Lower leg skin (tissue), 4 donors: ENCODE measurements at regions not wholly inside any gene's neighbourhood (a gene's known extent, or its start where the extent isn't known, plus 50 kb on each side); places are given as distances from the start of the nearest gene placed in this dataset.

Source experiments
- DNase-seq, 2 donors: peaks; one replicate each; pipeline ENCODE4 v3.0.0-alpha.2; 2019; ENCODE audit warnings: low spot score in 2 of 2
- H3K4me3 ChIP-seq: fragments of 200-600 bp; sonication (generic); 2 replicates; pipeline ENCODE4 v1.5.1; 2017; ENCODE audit warnings: mild to moderate bottlenecking, low read depth; ENCODE audit not compliant: poor library complexity, severe bottlenecking
- POLR2A ChIP-seq, 2 donors: fragments of 450-650 bp; IDR thresholded peaks; one replicate each; pipeline ENCODE4 v1.6.1; 2016 to 2017; ENCODE audit warnings: antibody characterized with exemption in 2 of 2, mild to moderate bottlenecking in 1 of 2, moderate library complexity in 1 of 2
- WGBS, 2 donors: methylation state at CpG; one replicate each; pipeline ENCODE4 v1.1.5; 2018; 5-methylcytosine and 5-hydroxymethylcytosine counted together
- intact Hi-C: fragments of 100-400 bp; cut with DNase I; formaldehyde crosslinking; loops from one replicate; pipeline ENCODE4 v1.15.0; 2023; ENCODE audit warnings: low total_unique reads
- TF ChIP-seq, protein P1 (sequence below), 3 donors: fragments of 450-650 bp; IDR thresholded peaks; one replicate each; pipeline ENCODE4 v1.5.1; 2016; ENCODE audit warnings: antibody characterized with exemption in 3 of 3, mild to moderate bottlenecking in 3 of 3, moderate library complexity in 2 of 3

DNA sequence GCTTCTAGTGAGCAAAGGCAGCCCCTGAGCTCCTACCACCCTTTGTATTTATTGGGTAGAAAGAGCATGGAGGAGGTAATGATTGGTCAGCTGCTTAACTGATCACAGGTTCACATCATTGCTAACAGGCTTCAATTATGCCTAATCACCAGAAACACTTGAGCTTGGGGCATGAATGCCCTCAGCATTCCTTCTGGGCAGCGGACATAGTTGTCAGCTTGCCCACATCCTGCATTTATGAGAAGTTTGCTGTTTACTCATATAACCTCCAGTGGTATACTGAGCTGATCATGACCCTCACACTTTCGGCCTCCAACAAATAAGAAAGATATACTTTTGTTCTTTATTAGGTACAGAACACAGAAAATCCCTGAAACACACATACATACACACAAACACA, 140.3 kb upstream of the ODAD2 start:
- intact Hi-C loops, result no loop called here
- H3K4me3 ChIP-seq, result no peak overlapping the region
- DNase-seq, result no peak
- 94 to 98% methylated on average over 2 of the region's 2 CpGs for WGBS, 2 donors
- no peak for TF ChIP-seq POLR2A (IDR thresholded peaks at IDR 0.05)
- TF ChIP-seq, protein P1, sequence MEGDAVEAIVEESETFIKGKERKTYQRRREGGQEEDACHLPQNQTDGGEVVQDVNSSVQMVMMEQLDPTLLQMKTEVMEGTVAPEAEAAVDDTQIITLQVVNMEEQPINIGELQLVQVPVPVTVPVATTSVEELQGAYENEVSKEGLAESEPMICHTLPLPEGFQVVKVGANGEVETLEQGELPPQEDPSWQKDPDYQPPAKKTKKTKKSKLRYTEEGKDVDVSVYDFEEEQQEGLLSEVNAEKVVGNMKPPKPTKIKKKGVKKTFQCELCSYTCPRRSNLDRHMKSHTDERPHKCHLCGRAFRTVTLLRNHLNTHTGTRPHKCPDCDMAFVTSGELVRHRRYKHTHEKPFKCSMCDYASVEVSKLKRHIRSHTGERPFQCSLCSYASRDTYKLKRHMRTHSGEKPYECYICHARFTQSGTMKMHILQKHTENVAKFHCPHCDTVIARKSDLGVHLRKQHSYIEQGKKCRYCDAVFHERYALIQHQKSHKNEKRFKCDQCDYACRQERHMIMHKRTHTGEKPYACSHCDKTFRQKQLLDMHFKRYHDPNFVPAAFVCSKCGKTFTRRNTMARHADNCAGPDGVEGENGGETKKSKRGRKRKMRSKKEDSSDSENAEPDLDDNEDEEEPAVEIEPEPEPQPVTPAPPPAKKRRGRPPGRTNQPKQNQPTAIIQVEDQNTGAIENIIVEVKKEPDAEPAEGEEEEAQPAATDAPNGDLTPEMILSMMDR (IDR thresholded peaks at IDR 0.05), result no peak

DNA sequence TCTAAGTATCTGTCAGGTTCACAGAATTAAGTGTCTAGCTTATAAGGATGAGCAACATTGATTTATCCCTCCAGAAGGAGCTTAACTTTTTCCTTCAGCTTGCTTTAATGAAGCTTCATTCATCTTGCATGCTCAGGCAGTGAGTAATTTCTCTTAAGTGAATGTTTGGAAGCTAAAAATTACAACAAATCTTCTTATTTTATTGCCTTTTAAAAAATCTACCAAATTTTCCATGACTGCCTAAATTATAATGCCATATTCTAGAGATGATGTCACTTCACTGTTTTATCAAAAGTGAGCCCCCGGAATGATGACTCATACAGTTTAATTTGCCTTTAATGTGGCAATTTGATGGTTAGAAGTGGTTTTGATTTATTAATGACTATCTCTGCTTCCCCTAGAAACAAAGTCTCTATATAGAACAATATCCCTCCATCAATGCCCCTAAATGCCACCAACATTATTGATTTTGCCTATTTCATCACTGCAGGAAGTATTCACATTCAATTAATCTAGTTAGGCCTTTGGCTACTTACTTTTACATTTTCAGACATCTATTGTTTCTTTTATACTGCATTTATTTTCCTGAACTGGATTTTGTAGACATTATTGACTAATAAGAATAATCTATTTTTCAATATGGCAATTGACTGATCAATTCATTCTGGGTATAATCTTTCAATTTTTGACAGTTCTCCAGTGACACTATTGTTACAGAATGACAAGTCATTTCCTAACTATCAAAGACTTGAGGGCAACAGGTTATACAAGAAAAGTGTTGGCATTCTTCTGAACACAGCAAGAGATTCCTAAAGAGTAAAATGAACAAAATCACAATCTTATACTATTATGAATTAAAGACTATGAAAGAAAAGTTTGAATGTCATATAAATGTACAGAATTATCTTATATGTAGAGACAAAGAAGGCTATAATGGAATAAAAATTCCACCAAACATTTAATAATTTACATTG, 139.3 kb upstream of the ODAD2 start:
- DNase-seq, result no peak
- 55 to 57% methylated on average over 1 of the region's 1 CpG for WGBS, 2 donors
- intact Hi-C loops, result no loop called here
- TF ChIP-seq POLR2A (IDR thresholded peaks at IDR 0.05), result no peak
- TF ChIP-seq, protein P1 (IDR thresholded peaks at IDR 0.05), result no peak
- H3K4me3 ChIP-seq, result no peak overlapping the region

DNA sequence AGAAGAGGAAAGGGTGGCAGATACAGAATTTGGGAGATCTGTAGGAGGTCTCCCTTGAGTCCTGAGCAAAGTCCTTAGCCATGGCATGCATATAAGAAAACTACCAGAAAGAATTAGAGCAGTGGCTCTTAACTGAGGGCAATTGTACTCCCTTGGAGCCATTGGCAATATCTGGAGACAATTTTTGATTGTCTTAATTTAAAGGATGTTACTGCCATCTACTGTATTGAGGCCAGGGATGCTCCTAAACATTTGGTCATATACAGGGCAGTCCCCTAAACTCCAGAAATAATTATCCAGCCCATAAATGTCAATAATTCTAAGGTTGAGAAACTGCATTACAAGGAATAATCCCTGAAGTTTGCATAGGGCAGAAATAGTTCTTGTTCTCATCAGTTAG, 136.4 kb upstream of the ODAD2 start:
- DNase-seq, result no peak
- H3K4me3 ChIP-seq, result no peak overlapping the region
- intact Hi-C loops, result no loop called here
- TF ChIP-seq, protein P1 (IDR thresholded peaks at IDR 0.05), result no peak
- TF ChIP-seq POLR2A (IDR thresholded peaks at IDR 0.05), result no peak

DNA sequence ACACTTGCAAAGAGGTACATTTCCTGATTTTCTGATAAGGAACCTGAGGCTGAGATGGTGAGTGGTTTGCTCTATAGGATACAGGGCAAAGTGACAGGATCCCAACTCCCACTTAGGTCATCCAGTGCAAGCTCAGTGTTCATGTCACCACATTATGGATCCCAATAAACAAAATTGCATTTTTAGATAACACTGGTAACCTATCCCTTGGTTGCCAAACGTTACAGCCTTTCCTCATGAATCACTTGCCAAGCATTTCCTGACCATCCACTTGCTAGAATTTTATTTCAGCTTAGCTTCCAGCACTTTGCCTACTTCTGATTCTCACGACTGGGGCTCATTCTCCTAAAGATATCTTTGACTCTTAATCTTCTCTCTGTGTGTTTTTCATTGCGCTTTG, 131.4 kb upstream of the ODAD2 start:
- no peak for DNase-seq
- TF ChIP-seq, protein P1 (IDR thresholded peaks at IDR 0.05), result no peak
- no peak for TF ChIP-seq POLR2A (IDR thresholded peaks at IDR 0.05)
- intact Hi-C loops, result no loop called here
- 61 to 65% methylated on average over 3 of the region's 3 CpGs for WGBS, 2 donors
- H3K4me3 ChIP-seq, result no peak overlapping the region

DNA sequence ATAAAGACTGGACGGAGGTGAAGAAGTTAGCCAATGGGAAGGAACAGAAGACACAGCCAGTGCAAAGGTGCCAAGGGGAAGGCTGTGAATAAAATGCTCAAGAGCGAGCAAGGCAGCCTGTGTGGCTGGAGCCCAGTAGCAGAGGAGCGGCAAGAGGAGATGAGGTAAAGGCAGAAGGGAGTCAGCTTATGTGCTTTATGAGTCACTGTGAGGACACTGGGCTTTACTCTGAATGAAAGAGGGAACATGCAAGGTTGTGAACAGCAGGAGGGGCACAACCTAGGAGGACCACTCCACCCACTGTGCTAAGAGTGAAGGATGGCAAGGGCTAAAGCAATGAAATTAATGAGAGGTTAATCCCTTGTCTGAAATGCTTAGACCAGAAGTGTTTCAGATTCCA, 129.0 kb upstream of the ODAD2 start:
- 96 to 99% methylated on average over 3 of the region's 3 CpGs for WGBS, 2 donors
- TF ChIP-seq, protein P1 (IDR thresholded peaks at IDR 0.05), result no peak
- no peak for TF ChIP-seq POLR2A (IDR thresholded peaks at IDR 0.05)
- no peak for DNase-seq
- no peak overlapping the region for H3K4me3 ChIP-seq
- intact Hi-C loops, result no loop called here

DNA sequence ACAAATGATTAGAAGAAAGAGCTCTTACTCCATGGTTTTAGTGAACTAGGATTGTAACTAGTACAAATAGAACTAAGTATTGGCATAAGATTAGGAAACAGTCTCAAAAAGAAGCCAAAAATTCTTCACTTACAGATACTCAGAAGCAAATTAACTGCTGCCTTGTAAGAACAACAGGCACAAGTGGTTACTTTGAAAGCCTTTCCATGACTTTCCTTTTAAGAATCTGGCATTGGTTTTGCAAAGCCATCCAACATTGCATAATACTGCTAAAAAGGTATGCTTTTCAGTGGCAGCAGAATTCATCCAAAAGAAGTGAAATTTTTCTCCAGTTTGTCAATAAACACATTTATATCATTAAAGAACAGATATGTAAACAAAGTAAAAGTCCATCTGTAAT, 126.8 kb upstream of the ODAD2 start:
- TF ChIP-seq, protein P1 (IDR thresholded peaks at IDR 0.05), result no peak
- TF ChIP-seq POLR2A (IDR thresholded peaks at IDR 0.05), result no peak
- intact Hi-C loops, result no loop called here

More for the DNA sequence above, 126.8 kb upstream of the ODAD2 start:
- no peak for DNase-seq
- H3K4me3 ChIP-seq, result no peak overlapping the region
